ENCODE measurements at regions not wholly inside any gene's neighbourhood (a gene's known extent, or its start where the extent isn't known, plus 50 kb on each side); places are given as distances from the start of the nearest gene placed in this dataset.

- Mint-ChIP-seq H3K27ac (ENCODE audit: unreplicated experiment) (no peak overlapping the region), H3K27me3 (ENCODE audit: insufficient read depth, unreplicated experiment) (peaks cover 5% of the 10 kb centered on the region), H3K9me3 (ENCODE audit: unreplicated experiment) (no peaks in the 10 kb centered on the region), H3K36me3 (ENCODE audit: insufficient read depth, unreplicated experiment) (no peaks in the 10 kb centered on the region), H3K4me1 (ENCODE audit: low read depth, unreplicated experiment) (no peaks in the 10 kb centered on the region), H3K4me3 (ENCODE audit: unreplicated experiment) (no peak overlapping the region)
- no peak for TF ChIP-seq CTCF (IDR thresholded peaks at IDR 0.05; ENCODE audit: insufficient read depth in 1 of 2, low read depth in 1 of 2, low read length in 1 of 2, severe bottlenecking in 1 of 2, unreplicated experiment in 1 of 2)
- Histone ChIP-seq H3K27me3 (replicated peaks; ENCODE audit: control insufficient read depth, insufficient read depth, low read length) (no peaks in the 10 kb centered on the region), H3K36me3 (ENCODE audit: control insufficient read depth, insufficient read depth, low read length) (no peaks in the 10 kb centered on the region), H3K4me3 (ENCODE audit: low read depth, low read length) (no peak overlapping the region), H3K9me3 (no peaks in the 10 kb centered on the region), H3K4me1 (no peaks in the 10 kb centered on the region)
- ChIA-PET POLR2A (no interaction called here), CTCF (no interaction called here)
- DNase-seq = no peak
- no TSS peak for BruUV-seq (replicated peaks)
- intact Hi-C loops (cut with micrococcal nuclease; ENCODE audit: unreplicated experiment) = no loop called here
Measured at GRCh38 chr5:4372481-4372880, 767.6 kb upstream of the ADAMTS16 start.

DNA sequence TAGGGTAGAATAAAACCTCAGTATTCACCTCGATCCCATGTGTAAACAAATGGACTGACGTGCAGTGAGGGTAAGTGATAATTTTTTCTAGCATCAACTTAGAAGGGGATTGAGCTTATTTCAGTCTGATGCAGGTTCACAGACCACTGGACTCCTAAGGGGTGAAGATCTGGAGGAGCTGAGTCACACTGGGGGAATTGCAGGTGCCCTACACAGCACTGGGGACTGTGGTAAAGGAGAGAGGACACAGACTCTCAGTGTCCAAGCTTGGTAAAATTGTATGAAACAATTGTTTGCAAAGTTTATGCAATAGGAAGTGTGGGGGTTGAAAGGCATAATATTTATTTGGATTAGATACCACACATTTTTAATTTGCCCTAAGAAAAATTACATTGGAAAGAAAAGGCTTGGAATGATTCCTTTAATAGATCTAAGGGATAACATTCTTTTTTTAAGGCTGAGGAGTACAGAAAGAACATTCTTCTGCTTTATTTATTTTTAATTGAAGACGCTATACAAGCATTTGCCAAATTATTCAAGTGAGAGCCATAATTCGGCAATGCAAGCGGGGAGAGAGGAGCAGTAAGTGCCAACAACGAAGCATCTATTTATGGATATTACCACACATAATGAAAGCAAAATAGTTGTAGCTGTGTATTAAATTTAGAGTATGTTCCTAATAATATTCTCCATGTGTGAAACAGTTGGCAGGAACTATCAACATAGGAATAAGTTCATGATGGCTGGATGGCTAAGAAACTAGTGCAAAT, 766.9 kb upstream of the ADAMTS16 start:
- intact Hi-C loops (cut with micrococcal nuclease; ENCODE audit: unreplicated experiment) = no loop called here
- H3K4me3 Mint-ChIP-seq (ENCODE audit: unreplicated experiment) = no peak overlapping the region
- H3K4me3 ChIP-seq (ENCODE audit: low read depth, low read length) = no peak overlapping the region
- no peaks in the 10 kb centered on the region for H3K36me3 Mint-ChIP-seq (ENCODE audit: insufficient read depth, unreplicated experiment)
- H3K27me3 Mint-ChIP-seq (ENCODE audit: insufficient read depth, unreplicated experiment) = peaks cover 5% of the 10 kb centered on the region
- no peaks in the 10 kb centered on the region for H3K9me3 ChIP-seq
- no peaks in the 10 kb centered on the region for H3K4me1 Mint-ChIP-seq (ENCODE audit: low read depth, unreplicated experiment)
- no peak for TF ChIP-seq CTCF (IDR thresholded peaks at IDR 0.05; ENCODE audit: insufficient read depth in 1 of 2, low read depth in 1 of 2, low read length in 1 of 2, severe bottlenecking in 1 of 2, unreplicated experiment in 1 of 2)
- ChIA-PET CTCF (no interaction called here), POLR2A (no interaction called here)
- no peaks in the 10 kb centered on the region for H3K27me3 ChIP-seq (replicated peaks; ENCODE audit: control insufficient read depth, insufficient read depth, low read length)
- no TSS peak for BruUV-seq (replicated peaks)
- H3K9me3 Mint-ChIP-seq (ENCODE audit: unreplicated experiment) = no peaks in the 10 kb centered on the region
- no peaks in the 10 kb centered on the region for H3K36me3 ChIP-seq (ENCODE audit: control insufficient read depth, insufficient read depth, low read length)
- H3K4me1 ChIP-seq = no peaks in the 10 kb centered on the region
- H3K27ac Mint-ChIP-seq (ENCODE audit: unreplicated experiment) = no peak overlapping the region
- DNase-seq = no peak

- CTCF ChIA-PET = no interaction called here
- DNase-seq = no peak
- Histone ChIP-seq H3K4me3 (ENCODE audit: low read depth, low read length) (no peak overlapping the region), H3K36me3 (ENCODE audit: control insufficient read depth, insufficient read depth, low read length) (no peaks in the 10 kb centered on the region), H3K9me3 (no peaks in the 10 kb centered on the region), H3K27me3 (replicated peaks; ENCODE audit: control insufficient read depth, insufficient read depth, low read length) (no peaks in the 10 kb centered on the region), H3K4me1 (no peaks in the 10 kb centered on the region)
- intact Hi-C loops (cut with micrococcal nuclease; ENCODE audit: unreplicated experiment) = no loop called here
- no TSS peak for BruUV-seq (replicated peaks)
- H3K27me3 Mint-ChIP-seq (ENCODE audit: insufficient read depth, unreplicated experiment) = peaks cover 5% of the 10 kb centered on the region
- no peak for TF ChIP-seq CTCF (IDR thresholded peaks at IDR 0.05; ENCODE audit: insufficient read depth in 1 of 2, low read depth in 1 of 2, low read length in 1 of 2, severe bottlenecking in 1 of 2, unreplicated experiment in 1 of 2)
- H3K9me3 Mint-ChIP-seq (ENCODE audit: unreplicated experiment) = no peaks in the 10 kb centered on the region
- H3K4me3 Mint-ChIP-seq (ENCODE audit: unreplicated experiment) = no peak overlapping the region
- no peaks in the 10 kb centered on the region for H3K36me3 Mint-ChIP-seq (ENCODE audit: insufficient read depth, unreplicated experiment)
- H3K4me1 Mint-ChIP-seq (ENCODE audit: low read depth, unreplicated experiment) = no peaks in the 10 kb centered on the region
- POLR2A ChIA-PET = no interaction called here
- no peak overlapping the region for H3K27ac Mint-ChIP-seq (ENCODE audit: unreplicated experiment)
Measured at GRCh38 chr5:4374866-4375265, 765.3 kb upstream of the ADAMTS16 start.

Data from Caco-2 (cell line).